Gastroesophageal sphincter (tissue), 4 donors: ENCODE measurements at regions not wholly inside any gene's neighbourhood (a gene's known extent, or its start where the extent isn't known, plus 50 kb on each side); places are given as distances from the start of the nearest gene placed in this dataset.

ENCODE experiments used
- ATAC-seq: fragments of 150-250 bp; one replicate; pipeline ENCODE4 v1.9.1; 2016; ENCODE audit warnings: mild to moderate bottlenecking, moderate library complexity
- H3K27ac ChIP-seq, 4 donors: fragments of 200-600 bp; sonication (generic) in 3 of 4; 1 replicate in 3 of 4; 2 replicates in 1 of 4; pipeline ENCODE4 v1.5.1; 2016 to 2019
- H3K27me3 ChIP-seq: fragments of 200-600 bp; sonication (generic); one replicate; pipeline ENCODE4 v1.5.1; 2019
- H3K36me3 ChIP-seq, 2 donors: fragments of 200-600 bp; sonication (generic); one replicate each; pipeline ENCODE4 v1.5.1; 2019; ENCODE audit warnings: control low read depth in 1 of 2
- H3K4me1 ChIP-seq, 3 donors: fragments of 200-600 bp; sonication (generic); 1 replicate in 2 of 3; 2 replicates in 1 of 3; pipeline ENCODE4 v1.5.1; 2016 to 2019; ENCODE audit warnings: control low read depth in 2 of 3
- H3K4me3 ChIP-seq, 2 donors: fragments of 200-600 bp; sonication (generic); one replicate each; pipeline ENCODE4 v1.5.1; 2019; ENCODE audit warnings: mild to moderate bottlenecking in 1 of 2, moderate library complexity in 1 of 2
- H3K9me3 ChIP-seq, 3 donors: fragments of 200-600 bp; sonication (generic); one replicate each; pipeline ENCODE4 v1.5.1; 2017 to 2019; ENCODE audit warnings: control low read depth in 2 of 3
- CTCF ChIP-seq, 4 experiments: fragments of 200-600 bp in 2 of 4; fragments of 450-650 bp in 2 of 4; sonication (generic) in 1 of 4; IDR thresholded peaks; one replicate each; pipeline ENCODE4 v1.5.1; 2017 to 2019; ENCODE audit warnings: antibody characterized with exemption in 4 of 4, mild to moderate bottlenecking in 2 of 4, moderate library complexity in 2 of 4
- EP300 ChIP-seq: sonication (generic); formaldehyde crosslinking; IDR thresholded peaks from one replicate; pipeline ENCODE4 v1.6.1; 2017; ENCODE audit warnings: antibody characterized with exemption, mild to moderate bottlenecking
- POLR2A ChIP-seq, 2 donors: fragments of 450-650 bp; IDR thresholded peaks; one replicate each; pipeline ENCODE4 v1.6.1; 2017; ENCODE audit warnings: antibody characterized with exemption in 2 of 2, mild to moderate bottlenecking in 2 of 2, moderate library complexity in 1 of 2
- POLR2AphosphoS5 ChIP-seq: sonication (generic); formaldehyde crosslinking; IDR thresholded peaks from one replicate; pipeline ENCODE4 v1.6.1; 2017; ENCODE audit warnings: antibody characterized with exemption
- WGBS, 2 donors: methylation state at CpG; one replicate each; pipeline ENCODE4 v1.1.5; 2018; ENCODE audit warnings: low coverage in 1 of 2; 5-methylcytosine and 5-hydroxymethylcytosine counted together

- Histone ChIP-seq H3K27me3 (peaks cover 13% of the 10 kb centered on the region), H3K4me3 (no peak overlapping the region), H3K9me3 (no peaks in the 10 kb centered on the region), H3K27ac (no peak overlapping the region), H3K36me3 (no peaks in the 10 kb centered on the region), H3K4me1 (no peaks in the 10 kb centered on the region)
- no peak for ATAC-seq
- WGBS, 2 donors: 7 to 29% methylated on average over 1 of the region's 1 CpG
- TF ChIP-seq POLR2A (IDR thresholded peaks at IDR 0.05) (no peak), POLR2AphosphoS5 (no peak), CTCF (IDR thresholded peaks at IDR 0.05) (no peak), EP300 (no peak)
Measured at GRCh38 chr14:106505366-106505765, 979.0 kb downstream of the TMEM121 start.

DNA sequence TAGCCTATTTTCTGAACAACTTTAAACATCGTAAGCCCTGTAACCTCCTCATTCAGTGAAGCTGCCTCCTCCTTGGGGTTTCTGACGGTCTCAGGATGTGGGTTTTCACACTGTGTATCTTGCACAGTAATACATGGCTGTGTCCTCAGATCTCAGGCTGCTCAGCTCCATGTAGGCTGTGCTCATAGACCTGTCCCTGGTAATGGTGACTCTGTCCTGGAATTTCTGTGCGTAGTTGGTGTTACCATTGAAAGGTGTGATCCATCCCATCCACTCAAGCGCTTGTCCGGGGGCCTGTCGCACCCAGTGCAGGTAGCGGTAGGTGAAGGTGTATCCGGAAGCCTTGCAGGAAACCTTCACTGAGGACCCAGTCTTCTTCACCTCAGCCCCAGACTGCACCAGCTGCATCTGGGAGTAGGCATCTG, 980.5 kb downstream of the TMEM121 start:
- H3K27ac ChIP-seq: no peak overlapping the region
- WGBS, 2 donors: 69 to 78% methylated on average over 2 to 3 of the region's 8 CpGs
- H3K4me3 ChIP-seq: no peak overlapping the region
- no peak for ATAC-seq
- H3K27me3 ChIP-seq: peaks cover 13% of the 10 kb centered on the region
- no peaks in the 10 kb centered on the region for H3K9me3 ChIP-seq
- no peaks in the 10 kb centered on the region for H3K36me3 ChIP-seq
- no peaks in the 10 kb centered on the region for H3K4me1 ChIP-seq
- TF ChIP-seq EP300 (no peak), POLR2AphosphoS5 (no peak), CTCF (IDR thresholded peaks at IDR 0.05) (no peak), POLR2A (IDR thresholded peaks at IDR 0.05) (no peak)

GRCh38 chr14:106507354-106507753, 981.0 kb downstream of the TMEM121 start:
- no peaks in the 10 kb centered on the region for H3K9me3 ChIP-seq
- TF ChIP-seq POLR2A (IDR thresholded peaks at IDR 0.05) (no peak), EP300 (no peak), POLR2AphosphoS5 (no peak)
- peaks cover 13% of the 10 kb centered on the region for H3K27me3 ChIP-seq

DNA sequence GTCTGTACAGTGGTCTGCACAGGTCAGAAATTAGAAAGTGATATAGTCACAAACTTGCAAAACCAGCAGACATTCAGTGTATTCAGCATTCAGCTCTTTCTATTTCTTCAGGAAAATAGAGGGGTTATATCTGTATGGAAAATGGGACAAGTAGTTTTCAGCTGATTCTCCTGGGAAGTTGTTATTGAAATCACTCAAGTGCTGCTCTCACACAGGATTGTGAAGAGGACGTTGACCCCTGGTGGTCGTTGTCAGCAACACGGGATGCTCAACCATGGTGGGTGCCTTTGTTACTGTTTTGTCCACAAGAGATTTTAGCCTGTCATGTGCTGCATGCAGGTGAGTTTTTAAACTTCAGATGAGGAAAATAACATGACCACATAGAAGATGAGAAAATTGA, 981.8 kb downstream of the TMEM121 start:
- Histone ChIP-seq H3K9me3 (no peaks in the 10 kb centered on the region), H3K4me3 (no peak overlapping the region), H3K27me3 (peaks cover 13% of the 10 kb centered on the region), H3K27ac (no peak overlapping the region), H3K4me1 (no peaks in the 10 kb centered on the region), H3K36me3 (no peaks in the 10 kb centered on the region)
- TF ChIP-seq POLR2AphosphoS5 (no peak), EP300 (no peak), CTCF (IDR thresholded peaks at IDR 0.05) (no peak), POLR2A (IDR thresholded peaks at IDR 0.05) (no peak)
- ATAC-seq: no peak
- 13 to 36% methylated on average over 2 to 3 of the region's 3 CpGs for WGBS, 2 donors

More at GRCh38 chr14:106507354-106507753, 981.0 kb downstream of the TMEM121 start:
- H3K4me3 ChIP-seq: no peak overlapping the region
- 0% methylated on average over 1 of the region's 3 CpGs; no CpG with 5 or more reads in 1 of the 2 donors for WGBS, 2 donors
- H3K36me3 ChIP-seq: no peaks in the 10 kb centered on the region
- ATAC-seq: no peak
- H3K27ac ChIP-seq: no peak overlapping the region
- no peaks in the 10 kb centered on the region for H3K4me1 ChIP-seq

GRCh38 chr14:106509176-106509575, 982.8 kb downstream of the TMEM121 start:
- WGBS, 2 donors: 14% methylated on average over 1 of the region's 2 CpGs; no CpG with 5 or more reads in 1 of the 2 donors
- no peaks in the 10 kb centered on the region for H3K4me1 ChIP-seq
- H3K9me3 ChIP-seq: no peaks in the 10 kb centered on the region
- H3K27ac ChIP-seq: no peak overlapping the region
- H3K27me3 ChIP-seq: peaks cover 13% of the 10 kb centered on the region
- ATAC-seq: no peak
- H3K36me3 ChIP-seq: no peaks in the 10 kb centered on the region
- H3K4me3 ChIP-seq: no peak overlapping the region
- TF ChIP-seq POLR2AphosphoS5 (no peak), EP300 (no peak), CTCF (IDR thresholded peaks at IDR 0.05) (no peak)
